ENCODE measurements at regions not wholly inside any gene's neighbourhood (a gene's known extent, or its start where the extent isn't known, plus 50 kb on each side); places are given as distances from the start of the nearest gene placed in this dataset.

- no peaks in the 10 kb centered on the region for H3K9me3 Mint-ChIP-seq (ENCODE audit: unreplicated experiment)
- no peaks in the 10 kb centered on the region for H3K36me3 Mint-ChIP-seq (ENCODE audit: unreplicated experiment)
- no peaks in the 10 kb centered on the region for H3K27me3 Mint-ChIP-seq (ENCODE audit: unreplicated experiment)
- no peak overlapping the region for H3K27ac Mint-ChIP-seq (ENCODE audit: unreplicated experiment)
- no peak for DNase-seq
- TF ChIP-seq CTCF (IDR thresholded peaks at IDR 0.05; ENCODE audit: partially characterized antibody, unreplicated experiment): no peak
- no peaks in the 10 kb centered on the region for H3K4me1 Mint-ChIP-seq (ENCODE audit: low read depth, unreplicated experiment)
- no peak overlapping the region for H3K4me3 Mint-ChIP-seq (ENCODE audit: unreplicated experiment)
Observed at GRCh38 chr2:221016551-221016950, 555.6 kb downstream of the EPHA4 start.

- DNase-seq: no peak
- H3K4me1 Mint-ChIP-seq (ENCODE audit: low read depth, unreplicated experiment): no peaks in the 10 kb centered on the region
- H3K4me3 Mint-ChIP-seq (ENCODE audit: unreplicated experiment): no peak overlapping the region
- no peaks in the 10 kb centered on the region for H3K36me3 Mint-ChIP-seq (ENCODE audit: unreplicated experiment)
- no peak overlapping the region for H3K27ac Mint-ChIP-seq (ENCODE audit: unreplicated experiment)
- H3K9me3 Mint-ChIP-seq (ENCODE audit: unreplicated experiment): no peaks in the 10 kb centered on the region
- H3K27me3 Mint-ChIP-seq (ENCODE audit: unreplicated experiment): no peaks in the 10 kb centered on the region
- TF ChIP-seq CTCF (IDR thresholded peaks at IDR 0.05; ENCODE audit: partially characterized antibody, unreplicated experiment): no peak
Observed at GRCh38 chr2:221018262-221018661, 553.8 kb downstream of the EPHA4 start.

- Mint-ChIP-seq H3K27ac (ENCODE audit: unreplicated experiment) (no peak overlapping the region), H3K27me3 (ENCODE audit: unreplicated experiment) (no peaks in the 10 kb centered on the region)
Observed at GRCh38 chr2:221019668-221020067, 552.4 kb downstream of the EPHA4 start.

DNA sequence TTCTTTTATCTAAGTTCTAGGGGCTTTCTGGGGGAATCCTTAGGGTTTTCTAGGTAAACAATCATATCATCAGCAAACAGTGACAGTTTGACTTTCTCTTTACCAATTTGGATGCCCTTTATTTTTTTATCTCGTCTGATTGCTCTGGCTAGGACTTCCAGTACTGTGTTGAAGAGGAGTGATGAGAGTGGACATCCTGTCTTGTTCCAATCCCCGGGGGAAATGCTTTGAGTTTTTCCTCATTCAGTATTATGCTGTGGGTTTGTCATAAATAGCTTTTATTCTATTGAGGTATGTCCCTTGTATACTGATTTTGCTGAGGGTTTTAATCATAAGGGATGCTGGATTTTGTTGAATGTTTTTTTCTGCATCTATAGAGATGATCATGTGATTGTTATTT lies 549.5 kb downstream of the EPHA4 start:
- Mint-ChIP-seq H3K36me3 (ENCODE audit: unreplicated experiment) (no peaks in the 10 kb centered on the region), H3K27ac (ENCODE audit: unreplicated experiment) (no peak overlapping the region), H3K4me3 (ENCODE audit: unreplicated experiment) (no peak overlapping the region), H3K9me3 (ENCODE audit: unreplicated experiment) (no peaks in the 10 kb centered on the region), H3K27me3 (ENCODE audit: unreplicated experiment) (peaks cover 4% of the 10 kb centered on the region), H3K4me1 (ENCODE audit: low read depth, unreplicated experiment) (no peaks in the 10 kb centered on the region)
- no peak for DNase-seq
- TF ChIP-seq CTCF (IDR thresholded peaks at IDR 0.05; ENCODE audit: partially characterized antibody, unreplicated experiment): no peak

More at GRCh38 chr2:221019668-221020067, 552.4 kb downstream of the EPHA4 start:
- Mint-ChIP-seq H3K36me3 (ENCODE audit: unreplicated experiment) (no peaks in the 10 kb centered on the region), H3K4me3 (ENCODE audit: unreplicated experiment) (no peak overlapping the region), H3K4me1 (ENCODE audit: low read depth, unreplicated experiment) (no peaks in the 10 kb centered on the region), H3K9me3 (ENCODE audit: unreplicated experiment) (no peaks in the 10 kb centered on the region)
- no peak for TF ChIP-seq CTCF (IDR thresholded peaks at IDR 0.05; ENCODE audit: partially characterized antibody, unreplicated experiment)
- DNase-seq: no peak

DNA sequence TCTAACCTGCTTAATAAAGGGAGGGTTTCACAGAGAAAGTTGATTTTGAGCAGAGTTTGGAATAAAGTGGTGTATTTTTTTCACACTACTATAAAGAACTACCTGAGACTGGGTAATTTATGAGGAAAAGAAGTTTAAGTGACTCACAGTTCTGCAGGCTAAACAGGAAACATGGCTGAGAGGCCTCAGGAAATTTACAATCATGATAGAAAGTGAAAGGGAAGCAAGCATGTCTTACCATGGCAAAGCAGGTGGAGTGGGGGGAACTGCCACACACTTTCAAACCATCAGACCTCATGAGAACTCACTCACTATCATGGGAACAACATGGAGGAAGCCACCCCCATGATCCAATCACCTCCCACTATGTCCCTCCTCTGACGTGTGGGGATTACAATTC lies 546.7 kb downstream of the EPHA4 start:
- no peak overlapping the region for H3K27ac Mint-ChIP-seq (ENCODE audit: unreplicated experiment)
- TF ChIP-seq CTCF (IDR thresholded peaks at IDR 0.05; ENCODE audit: partially characterized antibody, unreplicated experiment): no peak
- H3K4me3 Mint-ChIP-seq (ENCODE audit: unreplicated experiment): no peak overlapping the region

More for the DNA sequence above, 546.7 kb downstream of the EPHA4 start:
- no peak for DNase-seq
- Mint-ChIP-seq H3K36me3 (ENCODE audit: unreplicated experiment) (no peaks in the 10 kb centered on the region), H3K27me3 (ENCODE audit: unreplicated experiment) (peaks cover 4% of the 10 kb centered on the region), H3K9me3 (ENCODE audit: unreplicated experiment) (no peaks in the 10 kb centered on the region), H3K4me1 (ENCODE audit: low read depth, unreplicated experiment) (no peaks in the 10 kb centered on the region)
